NCI-H146 treated with DMSO at 0.1 percent for 48 hours (cell line): ENCODE measurements at regions not wholly inside any gene's neighbourhood (a gene's known extent, or its start where the extent isn't known, plus 50 kb on each side); places are given as distances from the start of the nearest gene placed in this dataset.

Source experiments
- DNase-seq: peaks from one replicate; lab custom pipeline; 2025; ENCODE audit not compliant: unreplicated experiment; lab: John Stamatoyannopoulos, UW

- peak; percentile 73 for DNase-seq
Measured at GRCh38 chr10:32171204-32171603, 115.0 kb upstream of the KIF5B start.

- DNase-seq: no peak
Measured at GRCh38 chr10:32169556-32169955, 113.3 kb upstream of the KIF5B start.

- DNase-seq: peak; percentile 40
Measured at GRCh38 chr10:32167450-32167849, 111.2 kb upstream of the KIF5B start.

- DNase-seq: peak; percentile 84
Measured at GRCh38 chr10:32166365-32166764, 110.1 kb upstream of the KIF5B start.

- no peak for DNase-seq
Measured at GRCh38 chr10:32163762-32164148, 107.5 kb upstream of the KIF5B start.

GRCh38 chr10:32163071-32163761 lies 107.0 kb upstream of the KIF5B start:
- no peak for DNase-seq

GRCh38 chr10:32161586-32161985 lies 105.4 kb upstream of the KIF5B start:
- no peak for DNase-seq

GRCh38 chr10:32160864-32161263 lies 104.6 kb upstream of the KIF5B start:
- no peak for DNase-seq

- DNase-seq: no peak
Measured at GRCh38 chr10:32159264-32159663, 103.0 kb upstream of the KIF5B start.

- no peak for DNase-seq
Measured at GRCh38 chr10:32156031-32156495, 99.8 kb upstream of the KIF5B start.

GRCh38 chr10:32155075-32155516 lies 98.9 kb upstream of the KIF5B start:
- DNase-seq: no peak

GRCh38 chr10:32153931-32154330 lies 97.7 kb upstream of the KIF5B start:
- no peak for DNase-seq

- DNase-seq: no peak
Measured at GRCh38 chr10:32153252-32153651, 97.0 kb upstream of the KIF5B start.

- DNase-seq: no peak
Measured at GRCh38 chr10:32151871-32152270, 95.6 kb upstream of the KIF5B start.

- DNase-seq: no peak
Measured at GRCh38 chr10:32150532-32151101, 94.4 kb upstream of the KIF5B start.

GRCh38 chr10:32149252-32149955 lies 93.2 kb upstream of the KIF5B start:
- no peak for DNase-seq

GRCh38 chr10:32148864-32149251 lies 92.6 kb upstream of the KIF5B start:
- DNase-seq: no peak

GRCh38 chr10:32147730-32148129 lies 91.5 kb upstream of the KIF5B start:
- no peak for DNase-seq

- no peak for DNase-seq
Measured at GRCh38 chr10:32146166-32146565, 89.9 kb upstream of the KIF5B start.

GRCh38 chr10:32144817-32145688 lies 88.8 kb upstream of the KIF5B start:
- no peak for DNase-seq

- no peak for DNase-seq
Measured at GRCh38 chr10:32143302-32143847, 87.2 kb upstream of the KIF5B start.
